Cardiac muscle cell (in vitro differentiated cells and primary cell): ENCODE measurements at regions not wholly inside any gene's neighbourhood (a gene's known extent, or its start where the extent isn't known, plus 50 kb on each side); places are given as distances from the start of the nearest gene placed in this dataset.

ENCODE experiments used
- DNase-seq, 2 donors: peaks; one replicate each; pipeline versions ENCODE4 v3.0.0 to v3.0.0-alpha.2; 2010 to 2017; ENCODE audit warnings: low read depth in 1 of 2, low spot score in 1 of 2
- H3K27ac ChIP-seq: fragments of 200-600 bp; sonication (generic); 2 replicates; pipeline ENCODE4 v1.5.1; 2016
- H3K27me3 ChIP-seq: fragments of 200-600 bp; sonication (generic); 2 replicates; pipeline ENCODE4 v1.6.0; 2016; ENCODE audit warnings: control low read depth
- H3K36me3 ChIP-seq: fragments of 200-600 bp; sonication (generic); 2 replicates; pipeline ENCODE4 v1.5.1; 2016; ENCODE audit warnings: control low read depth
- H3K4me1 ChIP-seq: fragments of 200-600 bp; sonication (generic); 2 replicates; pipeline ENCODE4 v1.8.1; 2017; ENCODE audit warnings: low read depth, mild to moderate bottlenecking, mixed run types
- H3K4me3 ChIP-seq: fragments of 200-600 bp; sonication (generic); 2 replicates; pipeline ENCODE4 v1.5.1; 2016; ENCODE audit warnings: mild to moderate bottlenecking
- H3K9me3 ChIP-seq: fragments of 200-600 bp; sonication (generic); 2 replicates; pipeline ENCODE4 v1.5.1; 2017; ENCODE audit warnings: low read depth, mild to moderate bottlenecking, control low read depth
- TF ChIP-seq, protein P1 (sequence below): IDR thresholded peaks from 2 replicates; pipeline ENCODE4 v1.5.1; 2012; ENCODE audit warnings: low read depth, mild to moderate bottlenecking, low read length

GRCh38 chr9:85427772-85428171 is 314.0 kb downstream of the AGTPBP1 start:
- H3K36me3 ChIP-seq = no peaks in the 10 kb centered on the region
- no peak for DNase-seq
- H3K4me1 ChIP-seq = no peaks in the 10 kb centered on the region
- no peak overlapping the region for H3K4me3 ChIP-seq
- no peaks in the 10 kb centered on the region for H3K27me3 ChIP-seq
- H3K9me3 ChIP-seq = no peaks in the 10 kb centered on the region
- TF ChIP-seq, protein P1, sequence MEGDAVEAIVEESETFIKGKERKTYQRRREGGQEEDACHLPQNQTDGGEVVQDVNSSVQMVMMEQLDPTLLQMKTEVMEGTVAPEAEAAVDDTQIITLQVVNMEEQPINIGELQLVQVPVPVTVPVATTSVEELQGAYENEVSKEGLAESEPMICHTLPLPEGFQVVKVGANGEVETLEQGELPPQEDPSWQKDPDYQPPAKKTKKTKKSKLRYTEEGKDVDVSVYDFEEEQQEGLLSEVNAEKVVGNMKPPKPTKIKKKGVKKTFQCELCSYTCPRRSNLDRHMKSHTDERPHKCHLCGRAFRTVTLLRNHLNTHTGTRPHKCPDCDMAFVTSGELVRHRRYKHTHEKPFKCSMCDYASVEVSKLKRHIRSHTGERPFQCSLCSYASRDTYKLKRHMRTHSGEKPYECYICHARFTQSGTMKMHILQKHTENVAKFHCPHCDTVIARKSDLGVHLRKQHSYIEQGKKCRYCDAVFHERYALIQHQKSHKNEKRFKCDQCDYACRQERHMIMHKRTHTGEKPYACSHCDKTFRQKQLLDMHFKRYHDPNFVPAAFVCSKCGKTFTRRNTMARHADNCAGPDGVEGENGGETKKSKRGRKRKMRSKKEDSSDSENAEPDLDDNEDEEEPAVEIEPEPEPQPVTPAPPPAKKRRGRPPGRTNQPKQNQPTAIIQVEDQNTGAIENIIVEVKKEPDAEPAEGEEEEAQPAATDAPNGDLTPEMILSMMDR = no peak
- no peak overlapping the region for H3K27ac ChIP-seq

DNA sequence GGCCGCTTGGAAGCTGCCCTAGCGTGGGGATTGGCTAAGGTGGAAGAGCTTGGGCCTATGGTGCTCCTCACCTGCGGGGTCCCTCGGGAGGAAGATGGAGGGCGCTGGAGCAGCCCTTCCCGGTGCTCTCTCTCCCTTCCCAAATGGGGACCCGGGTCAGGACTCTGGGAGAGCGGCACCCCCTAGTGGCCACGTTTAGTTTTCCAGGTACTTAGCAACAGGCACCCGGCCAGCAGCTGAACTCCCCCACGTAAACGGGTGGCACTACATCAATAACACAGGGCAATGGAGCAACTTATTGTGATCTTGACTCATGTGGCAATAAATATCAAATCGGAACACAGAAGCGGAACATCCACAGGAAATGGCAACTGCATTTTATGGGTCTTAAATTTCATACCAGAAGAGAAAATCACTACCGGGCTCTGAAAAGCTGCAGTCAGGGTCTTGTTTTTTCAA is 316.6 kb downstream of the AGTPBP1 start:
- no peaks in the 10 kb centered on the region for H3K27me3 ChIP-seq

GRCh38 chr9:85423422-85423821 is 318.3 kb downstream of the AGTPBP1 start:
- no peak overlapping the region for H3K4me3 ChIP-seq
- H3K4me1 ChIP-seq = no peaks in the 10 kb centered on the region
- DNase-seq = no peak
- TF ChIP-seq, protein P1 = no peak
- no peaks in the 10 kb centered on the region for H3K9me3 ChIP-seq
- no peaks in the 10 kb centered on the region for H3K27me3 ChIP-seq
- no peaks in the 10 kb centered on the region for H3K36me3 ChIP-seq
- H3K27ac ChIP-seq = no peak overlapping the region

More for the DNA sequence above, 316.6 kb downstream of the AGTPBP1 start:
- Histone ChIP-seq H3K4me3 (no peak overlapping the region), H3K9me3 (no peaks in the 10 kb centered on the region), H3K4me1 (no peaks in the 10 kb centered on the region), H3K36me3 (no peaks in the 10 kb centered on the region), H3K27ac (no peak overlapping the region)
- TF ChIP-seq, protein P1 = peak; percentile 75
- DNase-seq = peak; percentile 64 to 80

DNA sequence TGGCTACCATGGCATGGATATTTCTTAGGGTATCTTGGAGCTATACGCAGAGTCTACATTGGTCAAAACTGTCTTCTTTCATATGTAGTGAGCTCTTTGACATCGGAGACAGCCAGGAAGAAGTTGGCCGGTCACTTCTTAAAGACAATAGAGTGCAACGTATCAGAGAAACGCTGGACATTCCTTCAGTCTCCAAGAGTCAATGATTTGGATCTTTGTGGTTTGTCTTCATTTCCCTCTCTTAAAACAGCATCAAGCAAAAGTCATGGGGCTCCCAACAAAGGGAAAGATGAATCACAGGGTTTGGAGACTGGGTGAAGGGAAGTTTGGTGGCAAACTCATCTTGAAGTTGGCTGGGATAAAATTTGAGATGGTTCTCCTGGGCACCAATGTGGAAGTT is 320.1 kb downstream of the AGTPBP1 start:
- TF ChIP-seq, protein P1 = no peak
- no peak overlapping the region for H3K4me3 ChIP-seq
- peaks cover 4% of the 10 kb centered on the region for H3K27me3 ChIP-seq
- H3K36me3 ChIP-seq = no peaks in the 10 kb centered on the region
- no peaks in the 10 kb centered on the region for H3K4me1 ChIP-seq
- no peak for DNase-seq
- no peaks in the 10 kb centered on the region for H3K9me3 ChIP-seq
- no peak overlapping the region for H3K27ac ChIP-seq

GRCh38 chr9:85420750-85421149 is 321.0 kb downstream of the AGTPBP1 start:
- Histone ChIP-seq H3K9me3 (no peaks in the 10 kb centered on the region), H3K27ac (no peak overlapping the region), H3K4me1 (peaks cover 7% of the 10 kb centered on the region), H3K27me3 (peaks cover 4% of the 10 kb centered on the region), H3K4me3 (no peak overlapping the region), H3K36me3 (no peaks in the 10 kb centered on the region)
- DNase-seq = peak in 1 of 2 donors; percentile 30
- TF ChIP-seq, protein P1 = no peak

- no peaks in the 10 kb centered on the region for H3K9me3 ChIP-seq
- H3K27me3 ChIP-seq = peaks cover 4% of the 10 kb centered on the region
- no peak for DNase-seq
- H3K27ac ChIP-seq = no peak overlapping the region
- H3K36me3 ChIP-seq = no peaks in the 10 kb centered on the region
- TF ChIP-seq, protein P1 = no peak
- peaks cover 12% of the 10 kb centered on the region for H3K4me1 ChIP-seq
- no peak overlapping the region for H3K4me3 ChIP-seq
Observed at GRCh38 chr9:85417674-85418073, 324.1 kb downstream of the AGTPBP1 start.
